Adrenal gland (tissue), 5 donors: ENCODE measurements at regions not wholly inside any gene's neighbourhood (a gene's known extent, or its start where the extent isn't known, plus 50 kb on each side); places are given as distances from the start of the nearest gene placed in this dataset.

Experiments used
- CTCF ChIP-seq, 6 experiments: fragments of 450-650 bp in 4 of 6; fragments of 200-600 bp in 2 of 6; sonication (generic) in 1 of 6; IDR thresholded peaks; 1 replicate in 5 of 6; 2 replicates in 1 of 6; pipeline versions ENCODE4 v1.5.1 to v1.8.0; 2016 to 2021; ENCODE audit warnings: antibody characterized with exemption in 6 of 6, mild to moderate bottlenecking in 2 of 6, moderate library complexity in 1 of 6
- POLR2A ChIP-seq, 2 donors: fragments of 450-650 bp; IDR thresholded peaks; one replicate each; pipeline ENCODE4 v1.6.1; 2017; ENCODE audit warnings: antibody characterized with exemption in 2 of 2, mild to moderate bottlenecking in 2 of 2, moderate library complexity in 1 of 2
- donor health status: DM: no; HTN: no; CAD: no.

- TF ChIP-seq POLR2A (IDR thresholded peaks at IDR 0.05) (no peak), CTCF (IDR thresholded peaks at IDR 0.05) (no peak)
Observed at GRCh38 chr1:25066731-25067517, 136.8 kb upstream of the RUNX3 start.
